ENCODE measurements at regions not wholly inside any gene's neighbourhood (a gene's known extent, or its start where the extent isn't known, plus 50 kb on each side); places are given as distances from the start of the nearest gene placed in this dataset.
A peak's percentile ranks its signal among the peaks of the same experiment; 100 is the strongest.

DNA sequence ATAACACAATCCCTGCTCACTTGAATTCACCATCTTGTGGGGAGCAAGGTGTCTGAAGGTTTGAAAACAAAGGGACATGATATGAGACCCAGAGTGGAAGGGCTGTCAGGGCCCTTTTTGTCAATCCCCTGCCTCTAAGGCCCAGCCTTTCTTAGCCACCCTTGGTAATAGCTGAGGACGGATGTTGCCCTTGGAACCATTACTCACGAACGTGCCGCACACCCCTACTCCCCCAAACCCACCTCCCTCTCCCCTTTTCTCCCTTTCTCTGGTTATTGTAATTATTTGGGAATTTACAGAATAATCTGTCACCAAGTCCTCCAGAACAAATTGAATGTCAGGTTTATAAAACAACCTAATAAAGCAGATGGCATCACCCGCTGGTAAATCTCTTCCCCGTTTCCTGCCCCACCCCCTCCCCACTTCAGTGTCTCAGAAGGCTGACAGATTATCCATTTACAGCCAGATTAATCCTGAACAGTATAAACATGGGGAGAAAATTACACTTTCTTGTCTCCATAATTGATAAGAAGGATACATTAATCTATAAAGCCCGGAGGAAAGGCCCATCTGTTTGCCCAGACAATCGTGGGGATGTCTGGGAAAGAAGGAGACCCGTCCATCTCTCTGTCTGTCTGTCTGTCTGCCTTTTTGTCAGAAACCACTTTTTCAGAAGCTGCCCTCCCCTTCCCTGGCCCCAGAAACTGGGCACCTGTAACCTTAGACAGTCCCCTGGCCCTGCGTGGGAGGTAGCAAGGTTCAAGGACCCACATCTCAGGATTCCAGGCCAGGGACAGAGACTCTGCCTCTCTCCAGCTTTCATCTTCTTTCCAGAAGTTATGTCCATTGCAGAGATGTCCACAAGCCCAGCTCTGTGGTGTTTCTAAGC is 60.6 kb upstream of the CD34 start:
- no peak for DNase-seq (ENCODE audit: low read depth in 1 of 2, low spot score in 1 of 2)

DNA sequence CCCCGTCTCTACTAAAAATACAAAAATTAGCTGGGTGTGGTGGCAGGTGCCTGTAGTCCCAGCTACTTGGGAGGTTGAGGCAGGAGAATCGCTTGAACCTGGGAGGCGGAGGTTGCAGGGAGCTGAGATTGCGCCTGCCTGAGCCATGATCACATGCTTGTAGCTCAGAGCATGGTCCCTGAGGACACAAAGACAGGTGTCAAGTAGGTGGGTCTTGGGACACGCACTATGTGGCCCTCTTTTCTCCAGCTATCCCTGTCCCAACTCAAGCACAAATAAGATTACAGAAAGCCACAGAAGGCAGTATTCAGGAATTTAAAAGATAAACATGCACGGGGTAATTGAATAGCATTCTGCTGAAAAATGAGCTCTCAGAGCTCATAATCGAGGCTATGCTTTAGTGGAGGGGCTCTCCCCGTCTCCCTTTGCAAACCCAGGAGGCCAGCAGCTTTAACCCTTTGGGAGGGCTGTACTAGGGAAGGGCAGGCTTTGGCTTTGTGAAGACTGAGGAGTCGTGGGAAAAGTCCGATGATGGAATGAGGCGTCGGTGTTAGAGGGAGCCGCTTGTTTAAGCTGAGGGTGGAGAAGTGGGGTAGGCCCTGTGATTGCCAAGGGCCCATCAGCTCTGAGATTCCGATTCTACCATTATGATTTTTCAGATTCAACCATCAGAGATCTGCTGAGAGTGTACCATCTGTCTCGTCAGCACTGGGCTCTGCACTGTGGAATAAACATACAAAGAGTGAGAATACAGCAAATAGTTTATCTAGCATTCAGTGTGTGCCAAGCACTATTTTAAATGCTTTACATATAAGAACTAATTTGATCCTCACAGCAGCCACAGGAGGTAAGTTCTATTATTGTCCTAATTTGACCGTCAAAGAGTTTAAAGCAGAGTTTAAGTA is 59.7 kb upstream of the CD34 start:
- no peak for DNase-seq (ENCODE audit: low read depth in 1 of 2, low spot score in 1 of 2)

DNA sequence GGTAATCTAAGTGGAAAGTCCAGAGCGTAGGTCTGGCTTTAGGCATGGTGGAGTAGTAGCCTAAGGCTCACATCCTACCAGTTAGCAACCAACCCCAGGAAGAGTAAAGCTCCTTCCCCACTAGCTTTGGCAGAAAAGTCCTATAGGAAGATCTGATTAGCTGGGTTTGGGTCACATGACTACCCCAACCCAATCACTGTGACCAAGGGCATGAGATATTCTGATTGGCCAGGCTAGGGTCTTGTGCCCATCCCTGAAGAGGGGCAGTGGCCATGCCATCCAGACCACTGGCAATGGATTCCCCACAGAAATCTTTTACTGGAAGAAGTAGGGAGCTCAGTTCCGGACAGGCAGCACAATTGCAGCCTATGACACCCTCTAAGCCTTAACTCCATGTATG is 58.6 kb upstream of the CD34 start:
- DNase-seq (ENCODE audit: low read depth in 1 of 2, low spot score in 1 of 2): no peak

DNA sequence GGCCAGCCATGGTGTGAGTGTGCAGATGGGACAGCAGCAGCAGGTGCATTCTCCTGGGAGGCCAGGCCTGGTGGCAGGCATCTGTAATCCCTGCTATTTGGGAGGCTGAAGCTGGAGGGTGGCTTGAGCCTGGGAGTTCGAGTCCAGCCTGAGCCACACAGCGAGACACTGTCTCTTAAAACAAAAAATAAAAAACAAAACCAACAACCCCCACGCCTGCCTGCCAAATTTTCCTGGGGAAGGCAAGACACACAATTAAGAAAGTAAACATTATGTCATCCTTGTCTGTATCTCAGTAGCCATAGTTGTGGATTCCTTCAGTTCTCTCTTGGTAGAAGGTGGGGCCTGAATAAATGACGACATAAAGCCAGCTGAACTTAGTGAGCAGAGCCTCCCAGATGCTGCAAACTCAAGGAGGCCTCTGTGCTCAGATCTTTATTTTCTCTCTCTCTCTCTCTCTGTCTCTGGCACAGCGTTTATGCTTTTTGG is 57.6 kb upstream of the CD34 start:
- no peak for DNase-seq (ENCODE audit: low read depth in 1 of 2, low spot score in 1 of 2)

DNA sequence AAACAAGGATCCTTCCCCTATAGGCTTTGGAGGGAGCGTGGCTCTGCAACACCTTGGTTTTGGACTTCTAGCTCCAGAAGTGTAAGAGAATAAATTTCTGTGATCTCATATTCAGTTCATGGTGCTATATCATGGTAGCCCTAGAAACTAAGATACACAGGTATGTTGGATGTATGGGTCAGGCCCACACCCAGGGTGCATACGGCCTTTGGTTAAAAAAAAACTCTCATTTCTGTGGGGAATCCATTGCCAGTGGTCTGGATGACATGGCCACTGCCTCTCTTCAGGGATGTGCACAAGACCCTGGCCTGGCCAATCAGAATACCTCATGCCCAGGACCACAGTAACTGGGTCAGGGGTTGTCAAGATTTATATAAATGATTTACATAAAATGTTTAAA is 56.8 kb upstream of the CD34 start:
- DNase-seq (ENCODE audit: low read depth in 1 of 2, low spot score in 1 of 2): no peak

DNA sequence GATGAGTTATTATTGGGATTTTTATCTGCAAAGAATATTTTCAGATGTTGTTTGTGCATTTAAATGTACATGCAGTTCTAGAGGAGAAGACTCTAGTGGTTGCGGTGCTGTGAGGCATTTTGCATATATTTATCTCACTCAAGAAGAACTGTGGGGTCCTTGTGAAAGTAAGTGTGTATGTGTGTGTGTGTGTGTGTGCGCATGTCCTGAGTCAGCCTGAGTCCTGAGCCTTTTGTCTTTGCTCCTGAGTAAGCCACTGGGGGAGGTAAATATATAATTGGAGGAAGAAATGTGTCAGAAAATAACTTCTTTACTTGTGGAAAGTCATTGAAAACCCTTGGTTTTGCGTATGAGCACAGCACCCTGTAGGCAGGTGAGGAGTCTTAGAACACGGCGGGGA is 55.6 kb upstream of the CD34 start:
- DNase-seq (ENCODE audit: low read depth in 1 of 2, low spot score in 1 of 2): no peak

DNA sequence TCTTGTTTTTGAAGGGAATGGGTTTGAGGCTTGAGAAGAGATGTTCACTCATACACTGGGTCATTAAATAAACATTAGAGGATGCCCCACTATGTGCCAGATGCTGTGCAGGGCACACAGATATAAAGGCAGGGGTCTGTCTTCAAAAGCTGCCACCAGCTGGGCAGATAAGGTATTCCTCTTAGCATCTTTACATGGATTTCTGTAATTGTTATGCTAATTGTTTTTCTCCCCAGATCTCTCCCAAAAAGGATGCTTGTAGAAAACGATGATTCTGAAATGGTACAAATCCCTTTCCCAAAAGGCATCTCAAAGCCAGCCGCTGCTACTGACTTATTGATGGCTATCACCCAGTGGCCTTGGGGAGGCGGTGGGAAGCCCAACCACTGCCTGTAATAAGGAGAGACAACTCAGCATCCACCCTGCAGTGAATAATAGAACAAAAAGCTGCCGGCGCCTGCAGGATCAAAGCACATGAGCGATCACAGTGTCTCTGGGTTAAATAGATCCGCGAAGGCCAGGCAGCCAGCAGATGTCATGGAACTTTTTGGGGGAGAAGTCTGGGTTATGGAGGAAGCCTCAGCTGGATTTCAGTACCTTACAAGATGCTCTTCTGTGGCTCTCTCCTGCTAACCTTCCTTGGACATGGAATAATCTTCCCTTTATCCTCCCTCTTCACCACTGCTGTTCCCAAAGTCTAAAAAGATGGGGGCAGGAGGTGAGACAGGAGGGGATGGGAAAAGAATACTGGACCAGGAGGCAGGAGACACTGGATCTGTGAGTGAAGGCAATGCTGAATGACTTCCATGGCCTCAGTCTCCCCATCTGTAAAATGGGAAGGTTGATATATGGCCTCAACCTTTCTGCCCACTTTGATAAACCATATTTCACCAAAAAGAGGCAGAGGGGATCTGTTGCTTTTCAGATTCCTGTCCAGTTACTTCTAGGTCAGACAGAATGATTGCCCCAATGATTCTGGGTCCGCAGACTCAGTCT is 54.8 kb upstream of the CD34 start:
- DNase-seq (ENCODE audit: low read depth in 1 of 2, low spot score in 1 of 2): no peak

DNA sequence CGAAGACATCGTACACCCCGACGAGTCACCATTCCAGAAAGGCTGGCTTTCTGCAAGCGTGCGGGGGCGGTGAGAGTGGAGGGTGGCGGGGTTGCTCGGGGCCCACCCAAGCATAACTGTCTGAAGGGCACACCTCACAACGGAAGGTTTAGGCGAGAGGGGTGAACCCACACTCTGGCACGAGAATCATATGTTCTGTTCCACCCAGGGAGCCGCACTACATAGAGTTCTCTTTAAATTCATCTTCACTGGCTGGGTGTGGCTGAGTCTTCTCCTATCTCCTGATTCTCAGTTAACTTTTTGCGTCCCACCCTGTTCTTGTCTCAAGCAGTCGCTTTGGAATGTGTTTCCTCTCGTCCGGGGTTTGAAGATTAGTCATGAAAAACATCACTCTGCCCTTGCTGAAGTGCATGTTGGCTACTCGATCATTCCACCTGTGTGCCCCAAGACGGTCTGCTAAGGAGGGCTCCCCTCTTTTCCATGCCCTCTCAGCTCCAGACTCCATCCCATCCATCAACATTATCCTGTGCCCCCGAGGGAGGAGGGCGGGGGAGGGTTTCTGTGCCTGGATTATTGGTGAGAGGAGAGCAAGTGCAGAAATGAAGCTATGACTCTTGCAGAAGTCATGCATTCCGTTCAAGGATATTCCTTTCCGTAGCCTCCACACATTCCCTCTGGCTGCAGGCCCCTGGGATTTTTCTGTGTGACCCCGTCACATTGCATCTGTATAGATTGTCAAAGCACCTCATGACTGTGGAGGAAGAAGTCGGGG is 53.5 kb upstream of the CD34 start:
- no peak for DNase-seq (ENCODE audit: low read depth in 1 of 2, low spot score in 1 of 2)

DNA sequence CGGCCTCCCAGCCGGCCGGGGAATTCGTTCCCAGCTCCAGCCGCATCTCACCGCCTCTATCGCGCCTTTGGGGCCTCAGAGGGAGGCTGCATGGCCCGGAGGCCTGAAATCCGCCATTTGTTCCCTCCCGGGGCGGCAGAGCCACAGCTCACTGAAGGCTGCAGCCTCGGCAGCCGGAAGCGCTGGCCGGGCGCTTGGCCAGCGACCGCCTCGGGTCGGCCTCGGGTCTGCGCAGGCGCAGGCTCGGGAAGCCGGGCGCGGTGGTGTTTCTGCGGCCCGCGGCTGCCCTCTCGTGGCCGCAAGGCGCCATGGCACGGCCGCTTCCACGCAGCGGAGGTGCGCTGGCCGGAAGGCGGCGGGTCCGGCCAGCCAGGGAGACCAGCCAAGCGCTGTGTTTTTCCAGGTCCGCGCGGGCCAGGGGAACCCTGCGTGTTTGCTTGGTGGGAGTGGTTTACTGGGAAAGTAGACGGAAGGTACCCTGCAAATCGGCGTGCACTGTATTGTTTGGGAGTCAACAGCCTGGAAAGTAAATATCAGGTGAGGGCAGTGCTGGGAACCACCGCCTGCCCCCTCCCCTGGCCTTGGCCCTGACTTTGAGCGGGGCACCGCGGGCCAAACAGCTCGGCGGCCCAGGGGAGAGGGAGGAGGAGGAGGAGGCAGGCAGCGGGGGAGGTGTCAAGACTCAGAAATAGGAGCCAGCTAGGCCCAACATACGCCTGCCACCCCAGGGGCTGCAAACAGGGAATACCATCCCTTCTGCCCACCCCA is 52.7 kb upstream of the CD34 start:
- peak; percentile 67 to 79 for DNase-seq (ENCODE audit: low read depth in 1 of 2, low spot score in 1 of 2)

DNA sequence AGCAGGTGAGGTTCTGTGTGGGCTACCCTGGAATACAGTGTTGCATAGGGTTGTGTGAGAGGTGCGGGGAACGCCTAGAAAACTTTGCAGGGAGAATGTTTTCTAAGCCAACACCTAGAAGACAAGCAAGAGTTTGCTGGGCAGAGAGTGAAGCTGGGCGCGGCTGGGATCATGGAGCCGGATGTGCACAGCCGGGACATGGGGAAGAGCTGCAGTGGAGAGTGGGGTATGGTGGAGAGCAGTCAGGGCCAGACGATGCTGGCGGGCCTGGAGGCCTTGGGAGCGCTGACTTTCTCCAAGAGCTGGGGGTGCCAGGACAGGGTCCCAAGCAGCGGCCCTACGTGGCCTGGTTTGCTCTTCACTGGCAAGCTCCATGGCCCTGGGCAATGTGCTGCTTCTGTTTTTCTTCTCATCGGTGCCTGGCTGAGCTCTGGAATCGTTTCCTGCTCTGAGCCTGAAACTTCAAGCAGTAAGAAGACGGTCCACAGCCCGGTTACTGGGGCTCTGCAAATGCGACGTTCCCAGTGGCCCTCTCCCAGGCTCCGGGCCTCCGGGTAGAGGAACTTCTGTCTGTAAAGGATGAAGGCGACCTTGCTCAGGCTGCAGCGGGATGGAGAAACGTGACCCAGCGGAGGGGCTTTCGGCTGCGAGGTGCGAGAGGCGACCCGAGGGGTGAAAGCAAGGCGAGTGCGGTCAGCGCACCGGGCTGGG is 51.9 kb upstream of the CD34 start:
- peak in 1 of 2 donors; percentile 3 for DNase-seq (ENCODE audit: low read depth in 1 of 2, low spot score in 1 of 2)
